Upper lobe of left lung (tissue), 6 donors: ENCODE measurements at regions not wholly inside any gene's neighbourhood (a gene's known extent, or its start where the extent isn't known, plus 50 kb on each side); places are given as distances from the start of the nearest gene placed in this dataset.

Experiments used
- ATAC-seq, 2 donors: fragments of 200-7000 bp; cut with Tn5 transposase; one replicate each; pipeline ENCODE4 v1.9.1; 2022; ENCODE audit warnings: mild to moderate bottlenecking in 2 of 2, moderate library complexity in 2 of 2; ENCODE audit not compliant: low FRiP score in 2 of 2
- DNase-seq, 2 donors: peaks; one replicate each; pipeline ENCODE4 v3.0.0-alpha.2; 2019 to 2020
- H3K27ac ChIP-seq, 4 donors: fragments of 200-600 bp; sonication (generic); one replicate each; pipeline ENCODE4 v1.5.1; 2016 to 2019
- H3K27me3 ChIP-seq, 4 donors: fragments of 200-600 bp; sonication (generic); one replicate each; pipeline ENCODE4 v1.5.1; 2017 to 2019
- H3K36me3 ChIP-seq, 4 donors: fragments of 200-600 bp; sonication (generic); one replicate each; pipeline ENCODE4 v1.5.1; 2016 to 2019
- H3K4me1 ChIP-seq, 4 donors: fragments of 200-600 bp; sonication (generic); one replicate each; pipeline ENCODE4 v1.5.1; 2018 to 2019
- H3K4me3 ChIP-seq, 4 donors: fragments of 200-600 bp; sonication (generic); one replicate each; pipeline ENCODE4 v1.5.1; 2017 to 2019; ENCODE audit warnings: mild to moderate bottlenecking in 2 of 4, moderate library complexity in 1 of 4
- H3K9me3 ChIP-seq, 4 donors: fragments of 200-600 bp; sonication (generic); one replicate each; pipeline ENCODE4 v1.5.1; 2018 to 2019
- CTCF ChIP-seq, 6 experiments: fragments of 450-650 bp in 4 of 6; fragments of 200-600 bp in 2 of 6; sonication (generic) in 2 of 6; IDR thresholded peaks; one replicate each; pipeline ENCODE4 v1.5.1; 2016 to 2019; ENCODE audit warnings: antibody characterized with exemption in 6 of 6
- EP300 ChIP-seq, 4 donors: sonication (generic); formaldehyde crosslinking; IDR thresholded peaks; one replicate each; pipeline ENCODE4 v1.5.1; 2017; ENCODE audit warnings: antibody characterized with exemption in 4 of 4, control low read depth in 2 of 4
- POLR2A ChIP-seq, 4 donors: fragments of 450-650 bp; IDR thresholded peaks; one replicate each; pipeline ENCODE4 v1.5.1; 2016 to 2017; ENCODE audit warnings: antibody characterized with exemption in 4 of 4, mild to moderate bottlenecking in 2 of 4
- POLR2AphosphoS5 ChIP-seq, 2 donors: sonication (generic); formaldehyde crosslinking; IDR thresholded peaks; one replicate each; pipeline ENCODE4 v1.5.1; 2017; ENCODE audit warnings: antibody characterized with exemption in 2 of 2
- WGBS, 2 donors: methylation state at CpG; one replicate each; pipeline ENCODE4 v1.1.5; 2017 to 2018; 5-methylcytosine and 5-hydroxymethylcytosine counted together
- donor health status: DM: no; HTN: no; CAD: no; lungs with moderate emphysema.
- donor health status: DM: no; HTN: yes; CAD: no; lungs with severe emphysema.

GRCh38 chr15:36330598-36330997 is 248.8 kb upstream of the CDIN1 start:
- DNase-seq (no peak), ATAC-seq (no peak)
- H3K4me1 ChIP-seq = peaks cover 0 to 2% (median 0%) of the 10 kb centered on the region in 4 donors
- no peak for TF ChIP-seq CTCF (IDR thresholded peaks at IDR 0.05)
- no peak for TF ChIP-seq POLR2A (IDR thresholded peaks at IDR 0.05)
- TF ChIP-seq POLR2AphosphoS5 (IDR thresholded peaks at IDR 0.05) = no peak
- TF ChIP-seq EP300 (IDR thresholded peaks at IDR 0.05) = no peak
- 89 to 90% methylated on average over 3 of the region's 3 CpGs for WGBS, 2 donors
- no peaks in the 10 kb centered on the region for H3K9me3 ChIP-seq
- H3K27ac ChIP-seq = no peak overlapping the region
- H3K27me3 ChIP-seq = no peaks in the 10 kb centered on the region
- no peak overlapping the region for H3K4me3 ChIP-seq
- H3K36me3 ChIP-seq = no peaks in the 10 kb centered on the region

DNA sequence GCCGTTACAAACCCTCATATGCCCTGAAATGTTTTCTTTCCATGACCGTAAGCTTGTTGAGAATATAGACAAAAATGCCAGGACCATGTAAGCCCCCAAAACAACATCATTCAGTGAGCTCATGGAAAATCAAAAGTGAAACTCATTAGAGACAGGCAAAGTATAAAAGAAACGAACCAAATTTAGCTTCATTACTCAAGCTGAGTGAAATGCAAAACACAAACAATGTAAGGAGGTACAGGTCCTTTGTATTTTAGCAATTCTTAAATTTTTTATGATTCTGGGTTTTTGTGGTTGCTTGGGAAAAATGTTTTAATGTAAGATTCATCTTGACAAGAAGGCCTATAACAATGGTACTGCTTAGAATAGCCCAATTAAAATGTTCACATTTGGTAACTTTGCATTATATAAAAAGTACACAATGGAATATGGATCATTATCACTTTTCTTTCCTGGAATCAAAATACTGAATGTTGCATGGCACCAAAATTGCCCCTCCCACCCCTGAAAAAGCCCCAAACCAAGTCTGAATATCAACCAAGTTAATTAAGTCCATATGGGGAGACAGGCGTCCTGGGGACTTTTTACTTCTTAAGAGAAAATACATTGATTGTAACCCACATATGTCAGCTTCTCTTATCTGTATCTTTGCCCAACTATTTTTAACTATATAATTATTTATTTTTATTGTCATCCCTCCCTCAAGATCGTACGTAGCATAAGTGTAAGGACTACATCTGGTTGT is 247.7 kb upstream of the CDIN1 start:
- no peaks in the 10 kb centered on the region for H3K9me3 ChIP-seq
- TF ChIP-seq CTCF (IDR thresholded peaks at IDR 0.05) = no peak
- TF ChIP-seq POLR2AphosphoS5 (IDR thresholded peaks at IDR 0.05) = no peak
- no peak for TF ChIP-seq EP300 (IDR thresholded peaks at IDR 0.05)
- no peak for TF ChIP-seq POLR2A (IDR thresholded peaks at IDR 0.05)
- ATAC-seq (no peak), DNase-seq (no peak)
- no peak overlapping the region for H3K4me3 ChIP-seq
- peaks cover 0 to 2% (median 0%) of the 10 kb centered on the region in 4 donors for H3K4me1 ChIP-seq
- H3K36me3 ChIP-seq = no peaks in the 10 kb centered on the region
- 78 to 79% methylated on average over 6 of the region's 6 CpGs for WGBS, 2 donors
- no peak overlapping the region for H3K27ac ChIP-seq
- no peaks in the 10 kb centered on the region for H3K27me3 ChIP-seq

DNA sequence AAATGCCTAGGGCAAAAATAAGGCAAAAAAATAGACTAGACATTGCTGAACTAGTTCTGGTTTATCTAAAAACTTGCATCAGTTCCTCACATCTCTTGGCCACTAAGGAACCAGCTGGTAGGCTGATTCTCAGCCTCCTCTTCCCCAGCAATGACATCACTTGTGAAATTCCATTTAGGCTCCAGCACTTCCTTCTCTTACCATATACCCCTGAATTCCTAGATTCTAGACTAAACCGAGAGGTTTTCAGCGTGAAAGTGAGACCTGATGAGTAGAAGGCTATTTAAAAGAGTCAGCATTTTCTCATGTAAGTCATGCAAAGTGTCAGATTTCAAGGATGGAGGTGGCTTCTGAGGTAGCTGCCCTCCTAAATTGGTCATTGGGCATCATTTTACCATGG is 247.1 kb upstream of the CDIN1 start:
- H3K4me1 ChIP-seq = peaks cover 0 to 2% (median 0%) of the 10 kb centered on the region in 4 donors
- TF ChIP-seq EP300 (IDR thresholded peaks at IDR 0.05) (no peak), POLR2A (IDR thresholded peaks at IDR 0.05) (no peak), CTCF (IDR thresholded peaks at IDR 0.05) (no peak), POLR2AphosphoS5 (IDR thresholded peaks at IDR 0.05) (no peak)
- ATAC-seq (no peak), DNase-seq (no peak)
- no peak overlapping the region for H3K27ac ChIP-seq
- 56 to 91% methylated on average over 2 of the region's 2 CpGs for WGBS, 2 donors
- H3K4me3 ChIP-seq = no peak overlapping the region
- no peaks in the 10 kb centered on the region for H3K36me3 ChIP-seq
- H3K9me3 ChIP-seq = no peaks in the 10 kb centered on the region
- no peaks in the 10 kb centered on the region for H3K27me3 ChIP-seq

- DNase-seq = no peak
- Histone ChIP-seq H3K36me3 (no peaks in the 10 kb centered on the region), H3K4me3 (no peak overlapping the region)
These were observed 246.5 kb upstream of the CDIN1 start for GRCh38 chr15:36332896-36333295.

More at GRCh38 chr15:36332896-36333295, 246.5 kb upstream of the CDIN1 start:
- no peaks in the 10 kb centered on the region for H3K9me3 ChIP-seq
- no peak overlapping the region for H3K27ac ChIP-seq
- no peak for ATAC-seq
- WGBS, 2 donors = 95 to 100% methylated on average over 2 of the region's 2 CpGs
- peaks cover 0 to 2% (median 0%) of the 10 kb centered on the region in 4 donors for H3K4me1 ChIP-seq
- no peaks in the 10 kb centered on the region for H3K27me3 ChIP-seq
- no peak for TF ChIP-seq POLR2A (IDR thresholded peaks at IDR 0.05)
- no peak for TF ChIP-seq POLR2AphosphoS5 (IDR thresholded peaks at IDR 0.05)
- no peak for TF ChIP-seq CTCF (IDR thresholded peaks at IDR 0.05)
- no peak for TF ChIP-seq EP300 (IDR thresholded peaks at IDR 0.05)
